ENCODE measurements at regions not wholly inside any gene's neighbourhood (a gene's known extent, or its start where the extent isn't known, plus 50 kb on each side); places are given as distances from the start of the nearest gene placed in this dataset.

DNA sequence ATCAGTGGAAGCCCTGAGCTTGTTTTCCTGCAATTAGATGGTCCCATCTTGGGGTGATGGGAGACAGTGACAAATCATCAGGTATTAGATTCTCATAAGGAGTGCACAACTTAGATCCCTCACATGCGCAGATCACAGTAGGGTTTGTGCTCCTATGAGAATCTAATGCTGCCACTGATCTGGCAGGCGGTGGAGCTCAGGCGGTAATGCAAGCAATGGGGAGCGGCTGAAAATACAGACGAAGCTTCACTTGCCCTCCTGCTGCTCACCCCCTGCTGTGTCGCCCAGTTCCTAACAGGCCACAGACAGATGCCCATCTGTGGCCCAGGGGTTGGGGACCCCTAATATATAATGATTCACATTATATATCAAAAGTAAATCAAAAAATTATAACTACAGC, 258.8 kb upstream of the USP15 start:
- TF ChIP-seq CTCF (IDR thresholded peaks at IDR 0.05; ENCODE audit: poor library complexity, severe bottlenecking): no peak

DNA sequence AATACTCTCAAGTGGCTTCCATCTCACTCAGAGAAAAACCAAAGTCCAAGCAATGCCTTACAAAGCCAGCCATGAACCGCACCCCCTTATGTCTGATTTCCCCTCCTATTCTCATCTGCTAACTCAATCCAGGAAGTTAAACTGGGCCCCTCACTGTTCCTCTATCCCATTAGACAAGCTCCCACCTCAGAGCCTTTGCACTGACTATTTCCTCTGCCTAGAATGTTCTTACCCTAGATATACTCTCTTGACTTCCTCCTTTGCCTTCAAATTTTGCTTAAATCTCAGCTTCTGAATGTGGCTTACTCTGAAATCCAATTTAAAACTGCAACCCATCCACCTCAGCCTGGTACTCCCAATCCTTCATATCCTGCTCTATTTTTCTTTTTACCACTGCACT, 257.0 kb upstream of the USP15 start:
- DNase-seq (ENCODE audit: low spot score): no peak
- no peak overlapping the region for H3K4me3 ChIP-seq (ENCODE audit: severe bottlenecking)
- H3K36me3 ChIP-seq (ENCODE audit: low read depth): no peaks in the 10 kb centered on the region
- no peaks in the 10 kb centered on the region for H3K27me3 ChIP-seq (ENCODE audit: insufficient read depth, poor library complexity, severe bottlenecking)
- no peaks in the 10 kb centered on the region for H3K9me3 ChIP-seq (ENCODE audit: severe bottlenecking)
- ATAC-seq (ENCODE audit: low read depth): no peak
- H3K4me1 ChIP-seq (ENCODE audit: insufficient read depth, poor library complexity, severe bottlenecking): no peaks in the 10 kb centered on the region
- TF ChIP-seq CTCF (IDR thresholded peaks at IDR 0.05; ENCODE audit: poor library complexity, severe bottlenecking): no peak
- H3K27ac ChIP-seq (ENCODE audit: poor library complexity, severe bottlenecking): no peak overlapping the region

More for the DNA sequence above, 258.8 kb upstream of the USP15 start:
- Histone ChIP-seq H3K27ac (ENCODE audit: poor library complexity, severe bottlenecking) (no peak overlapping the region), H3K27me3 (ENCODE audit: insufficient read depth, poor library complexity, severe bottlenecking) (no peaks in the 10 kb centered on the region), H3K4me3 (ENCODE audit: severe bottlenecking) (no peak overlapping the region), H3K4me1 (ENCODE audit: insufficient read depth, poor library complexity, severe bottlenecking) (no peaks in the 10 kb centered on the region), H3K9me3 (ENCODE audit: severe bottlenecking) (no peaks in the 10 kb centered on the region), H3K36me3 (ENCODE audit: low read depth) (no peaks in the 10 kb centered on the region)
- ATAC-seq (ENCODE audit: low read depth): no peak
- no peak for DNase-seq (ENCODE audit: low spot score)

- ATAC-seq (ENCODE audit: low read depth): no peak
- no peak overlapping the region for H3K4me3 ChIP-seq (ENCODE audit: severe bottlenecking)
These were observed 256.5 kb upstream of the USP15 start for GRCh38 chr12:62003701-62004100.

DNA sequence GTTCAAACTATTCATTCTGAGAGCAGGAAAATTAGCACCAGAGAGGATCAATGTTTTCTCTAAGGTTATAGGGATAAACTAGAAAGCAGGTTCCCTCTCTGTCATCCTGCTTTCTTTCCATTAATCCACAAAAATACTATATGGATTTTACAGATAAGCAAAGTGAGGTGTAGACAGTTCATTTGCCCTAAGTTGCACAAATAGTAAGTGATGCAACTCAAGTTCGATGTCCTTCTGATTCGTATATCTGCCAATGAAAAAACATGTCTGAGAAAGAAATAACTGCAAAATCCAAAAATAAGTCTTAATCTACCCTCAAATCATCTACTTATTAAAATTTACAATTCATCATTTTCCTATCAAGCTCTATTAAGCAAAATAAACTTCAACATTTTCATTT, 254.6 kb upstream of the USP15 start:
- TF ChIP-seq CTCF (IDR thresholded peaks at IDR 0.05; ENCODE audit: poor library complexity, severe bottlenecking): no peak
- no peaks in the 10 kb centered on the region for H3K36me3 ChIP-seq (ENCODE audit: low read depth)
- no peaks in the 10 kb centered on the region for H3K4me1 ChIP-seq (ENCODE audit: insufficient read depth, poor library complexity, severe bottlenecking)
- H3K27ac ChIP-seq (ENCODE audit: poor library complexity, severe bottlenecking): no peak overlapping the region
- DNase-seq (ENCODE audit: low spot score) (no peak), ATAC-seq (ENCODE audit: low read depth) (no peak)
- H3K4me3 ChIP-seq (ENCODE audit: severe bottlenecking): no peak overlapping the region
- H3K9me3 ChIP-seq (ENCODE audit: severe bottlenecking): no peaks in the 10 kb centered on the region
- no peaks in the 10 kb centered on the region for H3K27me3 ChIP-seq (ENCODE audit: insufficient read depth, poor library complexity, severe bottlenecking)

More at GRCh38 chr12:62003701-62004100, 256.5 kb upstream of the USP15 start:
- TF ChIP-seq CTCF (IDR thresholded peaks at IDR 0.05; ENCODE audit: poor library complexity, severe bottlenecking): no peak
- DNase-seq (ENCODE audit: low spot score): no peak
- Histone ChIP-seq H3K4me1 (ENCODE audit: insufficient read depth, poor library complexity, severe bottlenecking) (no peaks in the 10 kb centered on the region), H3K36me3 (ENCODE audit: low read depth) (no peaks in the 10 kb centered on the region), H3K27me3 (ENCODE audit: insufficient read depth, poor library complexity, severe bottlenecking) (no peaks in the 10 kb centered on the region), H3K9me3 (ENCODE audit: severe bottlenecking) (no peaks in the 10 kb centered on the region), H3K27ac (ENCODE audit: poor library complexity, severe bottlenecking) (no peak overlapping the region)

GRCh38 chr12:62006076-62006732, 254.0 kb upstream of the USP15 start:
- H3K36me3 ChIP-seq (ENCODE audit: low read depth): no peaks in the 10 kb centered on the region
- no peak overlapping the region for H3K4me3 ChIP-seq (ENCODE audit: severe bottlenecking)
- H3K27me3 ChIP-seq (ENCODE audit: insufficient read depth, poor library complexity, severe bottlenecking): no peaks in the 10 kb centered on the region
- no peaks in the 10 kb centered on the region for H3K4me1 ChIP-seq (ENCODE audit: insufficient read depth, poor library complexity, severe bottlenecking)
- TF ChIP-seq CTCF (IDR thresholded peaks at IDR 0.05; ENCODE audit: poor library complexity, severe bottlenecking): peak; percentile 90
- H3K9me3 ChIP-seq (ENCODE audit: severe bottlenecking): no peaks in the 10 kb centered on the region
- no peak for DNase-seq (ENCODE audit: low spot score)
- H3K27ac ChIP-seq (ENCODE audit: poor library complexity, severe bottlenecking): no peak overlapping the region
- no peak for ATAC-seq (ENCODE audit: low read depth)

Measured in RWPE2 (cell line).